ENCODE measurements at regions not wholly inside any gene's neighbourhood (a gene's known extent, or its start where the extent isn't known, plus 50 kb on each side); places are given as distances from the start of the nearest gene placed in this dataset.
"Not testable (repeated sequence)": the region's sequence is repeated elsewhere in the genome, so short reads cannot be mapped to it uniquely, and the experiment has no call there.

DNA sequence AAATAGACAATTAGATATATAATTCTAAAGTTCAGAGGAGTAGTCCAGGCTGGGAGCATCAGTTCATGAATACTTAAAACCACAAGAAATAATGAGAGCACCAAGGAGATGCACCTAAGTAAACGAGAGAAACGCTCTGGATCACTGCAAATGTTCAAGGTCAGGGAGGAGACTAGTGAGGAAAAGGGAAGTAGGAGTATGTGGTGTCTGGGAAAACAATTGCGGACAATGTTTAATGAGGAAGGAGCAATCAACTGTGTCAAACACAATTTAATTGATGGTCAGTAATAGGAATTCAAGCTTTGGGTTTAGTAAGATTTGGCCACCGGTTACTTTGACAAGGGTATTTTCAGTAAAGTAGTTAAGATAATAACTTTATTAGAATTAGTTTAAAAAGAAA is 652.2 kb downstream of the DACH1 start:
- intact Hi-C loops (cut with DNase I), result no loop called here
- Histone ChIP-seq H3K4me3 (no peak overlapping the region), H3K27me3 (no peaks in the 10 kb centered on the region), H3K36me3 (replicated peaks in 1 of 2) (no peaks in the 10 kb centered on the region), H3K4me1 (replicated peaks in 1 of 2) (no peaks in the 10 kb centered on the region), H3K9me3 (replicated peaks in 1 of 3) (no peaks in the 10 kb centered on the region), H3K27ac (no peak overlapping the region)
- no peak for DNase-seq
- TF ChIP-seq, protein P1, sequence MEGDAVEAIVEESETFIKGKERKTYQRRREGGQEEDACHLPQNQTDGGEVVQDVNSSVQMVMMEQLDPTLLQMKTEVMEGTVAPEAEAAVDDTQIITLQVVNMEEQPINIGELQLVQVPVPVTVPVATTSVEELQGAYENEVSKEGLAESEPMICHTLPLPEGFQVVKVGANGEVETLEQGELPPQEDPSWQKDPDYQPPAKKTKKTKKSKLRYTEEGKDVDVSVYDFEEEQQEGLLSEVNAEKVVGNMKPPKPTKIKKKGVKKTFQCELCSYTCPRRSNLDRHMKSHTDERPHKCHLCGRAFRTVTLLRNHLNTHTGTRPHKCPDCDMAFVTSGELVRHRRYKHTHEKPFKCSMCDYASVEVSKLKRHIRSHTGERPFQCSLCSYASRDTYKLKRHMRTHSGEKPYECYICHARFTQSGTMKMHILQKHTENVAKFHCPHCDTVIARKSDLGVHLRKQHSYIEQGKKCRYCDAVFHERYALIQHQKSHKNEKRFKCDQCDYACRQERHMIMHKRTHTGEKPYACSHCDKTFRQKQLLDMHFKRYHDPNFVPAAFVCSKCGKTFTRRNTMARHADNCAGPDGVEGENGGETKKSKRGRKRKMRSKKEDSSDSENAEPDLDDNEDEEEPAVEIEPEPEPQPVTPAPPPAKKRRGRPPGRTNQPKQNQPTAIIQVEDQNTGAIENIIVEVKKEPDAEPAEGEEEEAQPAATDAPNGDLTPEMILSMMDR (IDR thresholded peaks at IDR 0.05), result no peak
- TF ChIP-seq POLR2A (IDR thresholded peaks at IDR 0.05), result no peak
- WGBS, 4 donors, result 70 to 76% (median 73%) methylated on average over 4 of the region's 4 CpGs

DNA sequence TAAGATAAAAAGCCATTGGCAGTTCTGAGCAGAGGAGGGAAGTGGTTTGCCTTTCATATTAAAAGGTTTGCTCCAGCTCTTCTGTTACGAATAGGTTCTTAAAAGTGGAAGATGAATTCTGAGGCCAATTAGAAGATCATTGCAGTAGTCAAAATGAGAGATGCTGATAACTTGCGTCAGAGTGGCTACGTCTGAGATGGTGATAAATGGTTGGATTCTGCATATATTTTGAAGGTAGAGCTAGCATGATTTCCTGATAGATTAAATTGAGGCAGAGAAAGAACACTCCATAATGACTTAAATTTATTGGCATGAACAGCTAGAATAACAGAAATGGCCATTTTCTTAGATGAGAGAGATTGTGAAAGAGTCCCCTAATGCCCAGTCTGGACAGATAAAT is 652.6 kb downstream of the DACH1 start:
- WGBS, 4 donors, result 73 to 89% (median 78%) methylated on average over 3 of the region's 3 CpGs
- H3K4me1 ChIP-seq (replicated peaks in 1 of 2), result no peaks in the 10 kb centered on the region
- intact Hi-C loops (cut with DNase I), result no loop called here
- H3K27ac ChIP-seq, result no peak overlapping the region
- no peaks in the 10 kb centered on the region for H3K27me3 ChIP-seq
- no peak overlapping the region for H3K4me3 ChIP-seq
- TF ChIP-seq, protein P1 (IDR thresholded peaks at IDR 0.05), result no peak
- TF ChIP-seq POLR2A (IDR thresholded peaks at IDR 0.05), result no peak
- no peak for DNase-seq
- H3K9me3 ChIP-seq (replicated peaks in 1 of 3), result no peaks in the 10 kb centered on the region
- no peaks in the 10 kb centered on the region for H3K36me3 ChIP-seq (replicated peaks in 1 of 2)

DNA sequence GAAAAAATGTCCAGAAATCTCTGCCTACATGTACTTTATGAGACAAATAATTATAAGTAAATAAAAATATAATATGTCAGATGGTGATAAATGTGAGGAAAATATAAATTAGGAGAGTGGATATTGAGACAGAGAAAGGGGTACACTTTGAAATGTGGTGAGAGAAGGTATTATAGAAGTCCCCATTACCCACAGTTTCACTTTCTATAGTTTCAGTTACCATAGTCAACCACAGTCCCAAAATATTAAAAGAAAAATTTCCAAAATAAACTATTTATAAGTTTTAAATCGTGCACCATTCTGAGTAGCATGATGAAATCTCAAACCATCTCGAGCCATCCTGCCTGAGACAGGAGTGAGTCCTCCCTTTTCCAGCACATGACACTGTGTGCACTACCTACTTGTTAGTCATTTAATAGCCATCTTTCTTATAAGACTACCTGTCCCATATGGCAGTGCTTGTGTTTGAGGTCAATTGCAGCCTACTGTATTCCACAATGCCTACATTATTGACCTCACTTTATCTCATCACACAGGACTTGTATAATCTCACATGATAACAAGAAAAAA is 653.7 kb downstream of the DACH1 start:
- Histone ChIP-seq H3K4me1 (replicated peaks in 1 of 2) (no peaks in the 10 kb centered on the region), H3K27me3 (no peaks in the 10 kb centered on the region), H3K4me3 (no peak overlapping the region), H3K36me3 (replicated peaks in 1 of 2) (no peaks in the 10 kb centered on the region), H3K27ac (no peak overlapping the region), H3K9me3 (replicated peaks in 1 of 3) (no peaks in the 10 kb centered on the region)
- DNase-seq, result no peak
- WGBS, 4 donors, result 60 to 88% (median 77%) methylated on average over 2 of the region's 2 CpGs
- no peak for TF ChIP-seq POLR2A (IDR thresholded peaks at IDR 0.05)
- intact Hi-C loops (cut with DNase I), result no loop called here

DNA sequence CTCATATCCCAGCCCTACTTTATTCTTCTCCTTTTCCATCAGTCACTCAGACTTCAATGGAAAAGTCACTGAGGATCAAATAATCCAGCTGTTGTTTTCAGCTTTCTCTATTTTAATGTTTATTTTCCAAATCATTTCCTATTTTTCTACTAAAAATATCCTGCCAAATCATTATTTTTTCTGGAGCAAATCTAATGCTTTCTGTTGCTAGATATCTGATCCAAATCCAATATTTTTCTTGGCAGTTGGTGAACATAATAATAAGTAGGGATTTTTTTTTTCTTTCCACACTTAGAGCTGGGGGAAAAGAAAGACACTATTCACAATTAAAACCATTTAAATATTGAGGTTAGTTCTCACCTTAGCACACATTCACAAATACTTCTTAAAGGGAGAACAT is 656.1 kb downstream of the DACH1 start:
- no peak overlapping the region for H3K27ac ChIP-seq
- no peaks in the 10 kb centered on the region for H3K9me3 ChIP-seq (replicated peaks in 1 of 3)
- no peaks in the 10 kb centered on the region for H3K4me1 ChIP-seq (replicated peaks in 1 of 2)
- DNase-seq, result no peak
- intact Hi-C loops (cut with DNase I), result no loop called here
- no peaks in the 10 kb centered on the region for H3K36me3 ChIP-seq (replicated peaks in 1 of 2)
- no peak overlapping the region for H3K4me3 ChIP-seq
- TF ChIP-seq, protein P1 (IDR thresholded peaks at IDR 0.05), result no peak
- TF ChIP-seq POLR2A (IDR thresholded peaks at IDR 0.05), result no peak
- H3K27me3 ChIP-seq, result no peaks in the 10 kb centered on the region

DNA sequence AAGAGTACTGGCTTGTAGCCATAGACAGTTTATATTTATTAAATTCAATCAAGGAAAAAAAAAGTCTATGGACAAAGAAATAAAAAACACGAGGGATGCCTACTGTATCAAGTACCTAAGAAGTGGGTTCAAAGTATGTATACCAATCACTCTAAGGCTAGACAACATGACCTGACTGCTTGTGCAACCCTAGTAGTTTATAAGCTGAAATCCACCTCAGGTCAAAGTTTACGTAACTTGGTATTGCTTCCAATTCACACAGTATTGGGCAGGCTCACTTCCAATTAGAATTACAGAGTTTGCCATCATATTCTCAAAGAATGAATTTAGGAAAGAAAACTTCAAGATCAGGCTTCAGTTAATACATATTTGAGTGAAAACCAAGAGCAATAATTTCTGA is 657.8 kb downstream of the DACH1 start:
- no peak for DNase-seq
- Histone ChIP-seq H3K4me1 (replicated peaks in 1 of 2) (no peaks in the 10 kb centered on the region), H3K4me3 (no peak overlapping the region), H3K36me3 (replicated peaks in 1 of 2) (no peaks in the 10 kb centered on the region), H3K9me3 (replicated peaks in 1 of 3) (no peaks in the 10 kb centered on the region), H3K27ac (no peak overlapping the region), H3K27me3 (no peaks in the 10 kb centered on the region)
- TF ChIP-seq POLR2A (IDR thresholded peaks at IDR 0.05), result no peak
- TF ChIP-seq, protein P1 (IDR thresholded peaks at IDR 0.05), result no peak
- WGBS, 4 donors, result 81 to 94% (median 92%) methylated on average over 2 of the region's 2 CpGs
- intact Hi-C loops (cut with DNase I), result no loop called here

DNA sequence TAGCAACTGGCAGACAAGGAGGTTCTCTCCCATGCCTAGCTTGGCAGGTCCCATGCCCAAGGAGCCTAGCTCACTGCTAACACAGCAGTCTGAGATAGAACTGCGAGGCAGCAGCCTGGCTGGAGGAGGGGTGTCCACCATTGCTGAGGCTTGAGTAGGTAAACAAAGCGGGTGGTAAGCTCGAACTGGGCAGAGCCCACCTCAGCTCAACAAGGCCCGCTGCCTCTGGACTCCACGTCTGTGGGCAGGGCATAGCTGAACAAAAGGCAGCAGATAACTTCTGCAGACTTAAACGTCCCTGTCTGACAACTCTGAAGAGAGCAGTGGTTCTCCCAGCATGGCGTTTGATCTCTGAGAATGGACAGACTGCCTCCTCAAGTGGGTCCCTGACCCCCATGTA is 682.4 kb downstream of the DACH1 start:
- DNase-seq; H3K4me1 ChIP-seq (replicated peaks in 1 of 2); H3K36me3 ChIP-seq (replicated peaks in 1 of 2); H3K9me3 ChIP-seq (replicated peaks in 1 of 3); H3K27me3 ChIP-seq; H3K27ac ChIP-seq; intact Hi-C loops (cut with DNase I); H3K4me3 ChIP-seq: not testable (repeated sequence)
- 80 to 88% (median 86%) methylated on average over 7 of the region's 7 CpGs for WGBS, 4 donors

DNA sequence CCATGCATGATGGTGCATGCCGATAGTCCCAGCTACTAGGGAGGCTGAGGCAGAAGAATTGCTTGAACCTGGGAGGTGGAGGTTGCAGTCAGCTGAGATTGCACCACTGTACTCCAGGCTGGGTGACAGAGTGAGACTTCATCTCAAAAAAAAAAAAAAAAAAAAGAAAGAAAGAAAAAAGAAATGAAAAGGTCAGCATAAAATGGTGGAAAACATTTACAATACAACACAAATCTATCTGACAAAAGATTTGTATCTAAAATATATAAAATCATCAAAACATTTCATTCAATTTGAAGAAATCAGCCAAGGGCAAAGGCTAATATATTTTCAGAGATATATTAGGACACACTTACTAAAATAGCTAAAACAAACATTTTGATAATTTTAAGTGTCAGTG is 683.7 kb downstream of the DACH1 start:
- H3K36me3 ChIP-seq (replicated peaks in 1 of 2); H3K9me3 ChIP-seq (replicated peaks in 1 of 3); H3K4me3 ChIP-seq; H3K27me3 ChIP-seq; H3K4me1 ChIP-seq (replicated peaks in 1 of 2); DNase-seq; intact Hi-C loops (cut with DNase I); H3K27ac ChIP-seq: not testable (repeated sequence)
- WGBS, 4 donors, result 81 to 100% (median 91%) methylated on average over 1 of the region's 1 CpG
